Liver (tissue), 7 donors: ENCODE measurements at regions not wholly inside any gene's neighbourhood (a gene's known extent, or its start where the extent isn't known, plus 50 kb on each side); places are given as distances from the start of the nearest gene placed in this dataset.

ENCODE experiments used
- DNase-seq: peaks from one replicate; pipeline ENCODE4 v3.0.0-alpha.2; 2017; ENCODE audit warnings: low spot score
- H3K27ac ChIP-seq, 2 donors: one replicate each; pipeline ENCODE4 v1.7.0; 2013; ENCODE audit warnings: inconsistent platforms in 2 of 2, low read length in 2 of 2, control low read depth in 1 of 2, low read depth in 1 of 2, mild to moderate bottlenecking in 1 of 2
- H3K27me3 ChIP-seq, 4 donors: one replicate each; pipeline versions ENCODE4 v1.6.1 to v1.7.0; 2013; ENCODE audit warnings: low read length in 3 of 4, inconsistent platforms in 1 of 4, mild to moderate bottlenecking in 1 of 4, moderate library complexity in 1 of 4; ENCODE audit not compliant: control insufficient read depth in 4 of 4, insufficient read depth in 4 of 4
- H3K36me3 ChIP-seq, 4 donors: one replicate each; pipeline versions ENCODE4 v1.6.1 to v1.7.0; 2013; ENCODE audit warnings: low read length in 3 of 4, mild to moderate bottlenecking in 3 of 4, low read depth in 1 of 4, moderate library complexity in 1 of 4; ENCODE audit not compliant: control insufficient read depth in 4 of 4, insufficient read depth in 3 of 4
- H3K4me1 ChIP-seq, 4 donors: one replicate each; pipeline versions ENCODE4 v1.6.1 to v1.7.0; 2013; ENCODE audit warnings: low read length in 3 of 4, mild to moderate bottlenecking in 3 of 4, moderate library complexity in 1 of 4; ENCODE audit not compliant: control insufficient read depth in 4 of 4, insufficient read depth in 4 of 4
- H3K4me3 ChIP-seq, 3 donors: one replicate each; pipeline versions ENCODE4 v1.6.1 to v1.7.0; 2013; ENCODE audit warnings: low read length in 3 of 3, control low read depth in 1 of 3, low read depth in 1 of 3, mild to moderate bottlenecking in 1 of 3
- H3K9ac ChIP-seq, 2 donors: one replicate each; pipeline ENCODE4 v1.7.0; 2013; ENCODE audit warnings: low read length in 2 of 2, mild to moderate bottlenecking in 2 of 2, moderate library complexity in 2 of 2, control low read depth in 1 of 2, low read depth in 1 of 2
- H3K9me3 ChIP-seq, 4 donors: one replicate each; pipeline versions ENCODE4 v1.6.1 to v1.7.0; 2013; ENCODE audit warnings: low read length in 3 of 4; ENCODE audit not compliant: control insufficient read depth in 4 of 4
- EGR1 ChIP-seq, 2 donors: IDR thresholded peaks; 2 replicates each; pipeline ENCODE4 v1.6.1; 2016 to 2018; ENCODE audit warnings: antibody characterized with exemption in 2 of 2, low read depth in 2 of 2
- FOXA1 ChIP-seq: IDR thresholded peaks from 2 replicates; pipeline ENCODE4 v1.6.1; 2016; ENCODE audit warnings: antibody characterized with exemption
- FOXA2 ChIP-seq: IDR thresholded peaks from 2 replicates; pipeline ENCODE4 v1.6.1; 2016; ENCODE audit warnings: antibody characterized with exemption
- GABPA ChIP-seq, 2 donors: IDR thresholded peaks in 1 of 2; conservative IDR thresholded peaks in 1 of 2; 2 replicates each; pipeline ENCODE4 v1.6.1; 2016; ENCODE audit warnings: antibody characterized with exemption in 2 of 2, mild to moderate bottlenecking in 1 of 2, moderate library complexity in 1 of 2
- HNF4A ChIP-seq, 2 donors: conservative IDR thresholded peaks; 2 replicates each; pipeline ENCODE4 v1.6.1; 2016; ENCODE audit warnings: antibody characterized with exemption in 2 of 2, mild to moderate bottlenecking in 2 of 2
- HNF4G ChIP-seq: IDR thresholded peaks from 2 replicates; pipeline ENCODE4 v1.6.1; 2016; ENCODE audit warnings: antibody characterized with exemption
- JUND ChIP-seq, 2 donors: IDR thresholded peaks; 2 replicates each; pipeline ENCODE4 v1.6.1; 2016; ENCODE audit warnings: antibody characterized with exemption in 2 of 2
- NR2F2 ChIP-seq: IDR thresholded peaks from 2 replicates; pipeline ENCODE4 v1.6.1; 2016; ENCODE audit warnings: antibody characterized with exemption
- RAD21 ChIP-seq, 2 donors: IDR thresholded peaks; 2 replicates each; pipeline ENCODE4 v1.6.1; 2016; ENCODE audit warnings: antibody characterized with exemption in 2 of 2, mild to moderate bottlenecking in 2 of 2
- RXRA ChIP-seq, 2 donors: IDR thresholded peaks; 2 replicates each; pipeline ENCODE4 v1.6.1; 2017 to 2018; ENCODE audit warnings: antibody characterized with exemption in 2 of 2, mild to moderate bottlenecking in 1 of 2
- SP1 ChIP-seq: IDR thresholded peaks from 2 replicates; pipeline ENCODE4 v1.6.1; 2018; ENCODE audit warnings: antibody characterized with exemption, mild to moderate bottlenecking
- TAF1 ChIP-seq: conservative IDR thresholded peaks from 2 replicates; pipeline ENCODE4 v1.6.1; 2016; ENCODE audit warnings: antibody characterized with exemption, mild to moderate bottlenecking
- YY1 ChIP-seq: IDR thresholded peaks from 2 replicates; pipeline ENCODE4 v1.6.1; 2016; ENCODE audit warnings: antibody characterized with exemption, mild to moderate bottlenecking
- WGBS: extraction: QIAGEN DNeasy Blood & Tissue Kit; methylation state at CpG from one replicate; pipeline ENCODE4 v1.1.7; 2013; 5-methylcytosine and 5-hydroxymethylcytosine counted together
- TF ChIP-seq, protein P1 (sequence below): IDR thresholded peaks from 2 replicates; pipeline ENCODE4 v1.6.1; 2016; ENCODE audit warnings: antibody characterized with exemption, mild to moderate bottlenecking
- TF ChIP-seq, protein P2 (sequence below): IDR thresholded peaks from 2 replicates; pipeline ENCODE4 v1.6.1; 2016; ENCODE audit warnings: antibody characterized with exemption
- TF ChIP-seq, protein P3 (sequence below): IDR thresholded peaks from 2 replicates; pipeline ENCODE4 v1.6.1; 2016; ENCODE audit warnings: antibody characterized with exemption
- donor health status: healthy.
- donor health status: healthy.
- donor health status: healthy.
- donor health status: healthy.

DNA sequence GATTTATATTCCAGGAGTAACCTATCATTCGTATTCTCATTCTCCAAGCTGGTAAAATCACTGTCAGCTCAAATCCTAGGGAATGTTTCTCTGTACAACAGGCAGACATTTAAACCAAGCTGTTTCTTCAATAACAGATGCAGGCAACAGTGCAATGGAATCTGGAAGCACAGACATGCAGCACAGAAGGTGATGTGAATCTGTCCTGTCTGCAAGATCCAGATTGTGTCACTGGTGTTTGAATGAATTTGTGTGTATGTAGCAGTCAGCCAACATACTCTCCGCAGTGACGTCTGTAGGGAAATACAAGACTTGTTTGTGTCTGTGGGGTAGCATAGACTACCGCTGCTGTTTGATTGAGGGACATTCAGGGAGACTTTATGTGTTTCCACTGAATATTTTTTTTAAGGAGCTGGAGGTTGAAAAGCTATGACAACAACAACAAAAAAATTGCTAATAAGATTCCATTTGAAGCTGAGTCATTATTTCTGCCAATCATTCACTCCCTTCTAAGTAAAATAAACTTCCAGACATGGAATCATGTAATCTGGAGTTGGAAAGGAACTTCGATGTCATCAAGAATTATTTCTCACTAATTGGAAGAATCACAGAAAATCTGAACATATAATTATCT lies 122.9 kb upstream of the MYO3A start:
- no peak overlapping the region for H3K4me3 ChIP-seq
- no peaks in the 10 kb centered on the region for H3K27me3 ChIP-seq
- no peaks in the 10 kb centered on the region for H3K4me1 ChIP-seq
- 66% methylated on average over 5 of the region's 5 CpGs for WGBS
- H3K9ac ChIP-seq: no peak overlapping the region
- no peak overlapping the region for H3K27ac ChIP-seq
- no peaks in the 10 kb centered on the region for H3K36me3 ChIP-seq
- no peak for DNase-seq
- no peaks in the 10 kb centered on the region for H3K9me3 ChIP-seq
- TF ChIP-seq GABPA (IDR thresholded peaks at IDR 0.05 in 1 of 2, conservative IDR thresholded peaks at IDR 0.05 in 1 of 2) (no peak), HNF4A (conservative IDR thresholded peaks at IDR 0.05) (no peak), JUND (IDR thresholded peaks at IDR 0.05) (no peak), YY1 (no peak), NR2F2 (no peak), TAF1 (no peak), HNF4G (no peak), SP1 (no peak), FOXA2 (no peak), RAD21 (IDR thresholded peaks at IDR 0.05) (no peak)
- TF ChIP-seq, protein P1, sequence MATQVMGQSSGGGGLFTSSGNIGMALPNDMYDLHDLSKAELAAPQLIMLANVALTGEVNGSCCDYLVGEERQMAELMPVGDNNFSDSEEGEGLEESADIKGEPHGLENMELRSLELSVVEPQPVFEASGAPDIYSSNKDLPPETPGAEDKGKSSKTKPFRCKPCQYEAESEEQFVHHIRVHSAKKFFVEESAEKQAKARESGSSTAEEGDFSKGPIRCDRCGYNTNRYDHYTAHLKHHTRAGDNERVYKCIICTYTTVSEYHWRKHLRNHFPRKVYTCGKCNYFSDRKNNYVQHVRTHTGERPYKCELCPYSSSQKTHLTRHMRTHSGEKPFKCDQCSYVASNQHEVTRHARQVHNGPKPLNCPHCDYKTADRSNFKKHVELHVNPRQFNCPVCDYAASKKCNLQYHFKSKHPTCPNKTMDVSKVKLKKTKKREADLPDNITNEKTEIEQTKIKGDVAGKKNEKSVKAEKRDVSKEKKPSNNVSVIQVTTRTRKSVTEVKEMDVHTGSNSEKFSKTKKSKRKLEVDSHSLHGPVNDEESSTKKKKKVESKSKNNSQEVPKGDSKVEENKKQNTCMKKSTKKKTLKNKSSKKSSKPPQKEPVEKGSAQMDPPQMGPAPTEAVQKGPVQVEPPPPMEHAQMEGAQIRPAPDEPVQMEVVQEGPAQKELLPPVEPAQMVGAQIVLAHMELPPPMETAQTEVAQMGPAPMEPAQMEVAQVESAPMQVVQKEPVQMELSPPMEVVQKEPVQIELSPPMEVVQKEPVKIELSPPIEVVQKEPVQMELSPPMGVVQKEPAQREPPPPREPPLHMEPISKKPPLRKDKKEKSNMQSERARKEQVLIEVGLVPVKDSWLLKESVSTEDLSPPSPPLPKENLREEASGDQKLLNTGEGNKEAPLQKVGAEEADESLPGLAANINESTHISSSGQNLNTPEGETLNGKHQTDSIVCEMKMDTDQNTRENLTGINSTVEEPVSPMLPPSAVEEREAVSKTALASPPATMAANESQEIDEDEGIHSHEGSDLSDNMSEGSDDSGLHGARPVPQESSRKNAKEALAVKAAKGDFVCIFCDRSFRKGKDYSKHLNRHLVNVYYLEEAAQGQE: no peak
- TF ChIP-seq, protein P2, sequence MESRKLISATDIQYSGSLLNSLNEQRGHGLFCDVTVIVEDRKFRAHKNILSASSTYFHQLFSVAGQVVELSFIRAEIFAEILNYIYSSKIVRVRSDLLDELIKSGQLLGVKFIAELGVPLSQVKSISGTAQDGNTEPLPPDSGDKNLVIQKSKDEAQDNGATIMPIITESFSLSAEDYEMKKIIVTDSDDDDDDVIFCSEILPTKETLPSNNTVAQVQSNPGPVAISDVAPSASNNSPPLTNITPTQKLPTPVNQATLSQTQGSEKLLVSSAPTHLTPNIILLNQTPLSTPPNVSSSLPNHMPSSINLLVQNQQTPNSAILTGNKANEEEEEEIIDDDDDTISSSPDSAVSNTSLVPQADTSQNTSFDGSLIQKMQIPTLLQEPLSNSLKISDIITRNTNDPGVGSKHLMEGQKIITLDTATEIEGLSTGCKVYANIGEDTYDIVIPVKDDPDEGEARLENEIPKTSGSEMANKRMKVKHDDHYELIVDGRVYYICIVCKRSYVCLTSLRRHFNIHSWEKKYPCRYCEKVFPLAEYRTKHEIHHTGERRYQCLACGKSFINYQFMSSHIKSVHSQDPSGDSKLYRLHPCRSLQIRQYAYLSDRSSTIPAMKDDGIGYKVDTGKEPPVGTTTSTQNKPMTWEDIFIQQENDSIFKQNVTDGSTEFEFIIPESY: no peak
- TF ChIP-seq, protein P3, sequence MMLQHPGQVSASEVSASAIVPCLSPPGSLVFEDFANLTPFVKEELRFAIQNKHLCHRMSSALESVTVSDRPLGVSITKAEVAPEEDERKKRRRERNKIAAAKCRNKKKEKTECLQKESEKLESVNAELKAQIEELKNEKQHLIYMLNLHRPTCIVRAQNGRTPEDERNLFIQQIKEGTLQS: no peak

DNA sequence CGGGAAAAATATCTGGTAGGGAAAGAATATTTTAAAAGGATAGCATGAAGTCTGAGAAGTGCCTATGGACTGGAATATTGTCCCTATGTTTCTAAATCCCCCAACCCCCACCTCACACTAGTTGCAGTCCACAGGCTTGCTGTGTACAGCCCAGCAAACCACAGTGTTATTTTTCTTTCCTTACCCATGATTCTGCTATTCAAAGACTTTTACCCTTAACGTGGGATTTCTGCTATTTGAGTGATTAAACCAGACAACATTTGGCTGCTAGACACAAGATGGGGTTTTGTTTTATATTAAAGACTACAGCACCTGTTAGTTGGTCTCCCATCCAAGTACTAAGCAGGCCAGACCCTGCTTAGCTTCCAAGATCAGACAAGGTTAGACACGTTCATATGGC lies 120.5 kb upstream of the MYO3A start:
- Histone ChIP-seq H3K36me3 (no peaks in the 10 kb centered on the region), H3K27ac (no peak overlapping the region), H3K4me1 (no peaks in the 10 kb centered on the region), H3K9ac (no peak overlapping the region), H3K27me3 (no peaks in the 10 kb centered on the region), H3K4me3 (no peak overlapping the region), H3K9me3 (no peaks in the 10 kb centered on the region)
- TF ChIP-seq RAD21 (IDR thresholded peaks at IDR 0.05): no peak
- TF ChIP-seq JUND (IDR thresholded peaks at IDR 0.05): no peak
- no peak for TF ChIP-seq FOXA1
- TF ChIP-seq TAF1: no peak
- TF ChIP-seq RXRA (IDR thresholded peaks at IDR 0.05): no peak
- no peak for TF ChIP-seq NR2F2
- TF ChIP-seq EGR1 (IDR thresholded peaks at IDR 0.05; ENCODE audit: low read depth in 2 of 2): no peak
- no peak for DNase-seq
- 76% methylated on average over 3 of the region's 3 CpGs for WGBS
